ENCODE measurements at regions not wholly inside any gene's neighbourhood (a gene's known extent, or its start where the extent isn't known, plus 50 kb on each side); places are given as distances from the start of the nearest gene placed in this dataset.

GRCh38 chr16:85475691-85476300 lies 137.3 kb upstream of the GSE1 start:
- 74 to 75% methylated on average over 22 of the region's 22 CpGs for WGBS, 2 donors
- no peak for TF ChIP-seq POLR2A (IDR thresholded peaks at IDR 0.05)
- TF ChIP-seq, protein P1, sequence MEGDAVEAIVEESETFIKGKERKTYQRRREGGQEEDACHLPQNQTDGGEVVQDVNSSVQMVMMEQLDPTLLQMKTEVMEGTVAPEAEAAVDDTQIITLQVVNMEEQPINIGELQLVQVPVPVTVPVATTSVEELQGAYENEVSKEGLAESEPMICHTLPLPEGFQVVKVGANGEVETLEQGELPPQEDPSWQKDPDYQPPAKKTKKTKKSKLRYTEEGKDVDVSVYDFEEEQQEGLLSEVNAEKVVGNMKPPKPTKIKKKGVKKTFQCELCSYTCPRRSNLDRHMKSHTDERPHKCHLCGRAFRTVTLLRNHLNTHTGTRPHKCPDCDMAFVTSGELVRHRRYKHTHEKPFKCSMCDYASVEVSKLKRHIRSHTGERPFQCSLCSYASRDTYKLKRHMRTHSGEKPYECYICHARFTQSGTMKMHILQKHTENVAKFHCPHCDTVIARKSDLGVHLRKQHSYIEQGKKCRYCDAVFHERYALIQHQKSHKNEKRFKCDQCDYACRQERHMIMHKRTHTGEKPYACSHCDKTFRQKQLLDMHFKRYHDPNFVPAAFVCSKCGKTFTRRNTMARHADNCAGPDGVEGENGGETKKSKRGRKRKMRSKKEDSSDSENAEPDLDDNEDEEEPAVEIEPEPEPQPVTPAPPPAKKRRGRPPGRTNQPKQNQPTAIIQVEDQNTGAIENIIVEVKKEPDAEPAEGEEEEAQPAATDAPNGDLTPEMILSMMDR (IDR thresholded peaks at IDR 0.05): no peak
- Histone ChIP-seq H3K27me3 (no peaks in the 10 kb centered on the region), H3K36me3 (no peaks in the 10 kb centered on the region), H3K27ac (peak overlapping the region; percentile 75 to 79 (median 75)), H3K9me3 (no peaks in the 10 kb centered on the region), H3K4me3 (replicated peaks in 1 of 3) (no peak overlapping the region), H3K4me1 (peaks cover 32 to 45% of the 10 kb centered on the region in 2 donors)
- peak; percentile 71 to 73 for DNase-seq
- intact Hi-C loops (cut with DNase I): no loop called here

- Histone ChIP-seq H3K4me3 (replicated peaks in 1 of 3) (no peak overlapping the region), H3K27me3 (no peaks in the 10 kb centered on the region), H3K36me3 (no peaks in the 10 kb centered on the region), H3K27ac (peak overlapping the region in 2 of 3 donors; percentile 18 to 79), H3K4me1 (peaks cover 26 to 39% of the 10 kb centered on the region in 2 donors), H3K9me3 (no peaks in the 10 kb centered on the region)
- no peak for TF ChIP-seq POLR2A (IDR thresholded peaks at IDR 0.05)
- TF ChIP-seq, protein P1 (IDR thresholded peaks at IDR 0.05): no peak
- intact Hi-C loops (cut with DNase I): no loop called here
- 94 to 98% methylated on average over 11 of the region's 11 CpGs for WGBS, 2 donors
- no peak for DNase-seq
Measured at GRCh38 chr16:85476389-85476788, 136.7 kb upstream of the GSE1 start.

- 91 to 95% methylated on average over 23 to 24 of the region's 24 CpGs for WGBS, 2 donors
- H3K27ac ChIP-seq: no peak overlapping the region
- no peaks in the 10 kb centered on the region for H3K36me3 ChIP-seq
- no peaks in the 10 kb centered on the region for H3K9me3 ChIP-seq
- intact Hi-C loops (cut with DNase I): no loop called here
- TF ChIP-seq, protein P1 (IDR thresholded peaks at IDR 0.05): no peak
- TF ChIP-seq POLR2A (IDR thresholded peaks at IDR 0.05): no peak
- no peaks in the 10 kb centered on the region for H3K27me3 ChIP-seq
- no peak for DNase-seq
- H3K4me3 ChIP-seq (replicated peaks in 1 of 3): no peak overlapping the region
- H3K4me1 ChIP-seq: peaks cover 12 to 24% of the 10 kb centered on the region in 2 donors
Measured at GRCh38 chr16:85477801-85478363, 135.2 kb upstream of the GSE1 start.

DNA sequence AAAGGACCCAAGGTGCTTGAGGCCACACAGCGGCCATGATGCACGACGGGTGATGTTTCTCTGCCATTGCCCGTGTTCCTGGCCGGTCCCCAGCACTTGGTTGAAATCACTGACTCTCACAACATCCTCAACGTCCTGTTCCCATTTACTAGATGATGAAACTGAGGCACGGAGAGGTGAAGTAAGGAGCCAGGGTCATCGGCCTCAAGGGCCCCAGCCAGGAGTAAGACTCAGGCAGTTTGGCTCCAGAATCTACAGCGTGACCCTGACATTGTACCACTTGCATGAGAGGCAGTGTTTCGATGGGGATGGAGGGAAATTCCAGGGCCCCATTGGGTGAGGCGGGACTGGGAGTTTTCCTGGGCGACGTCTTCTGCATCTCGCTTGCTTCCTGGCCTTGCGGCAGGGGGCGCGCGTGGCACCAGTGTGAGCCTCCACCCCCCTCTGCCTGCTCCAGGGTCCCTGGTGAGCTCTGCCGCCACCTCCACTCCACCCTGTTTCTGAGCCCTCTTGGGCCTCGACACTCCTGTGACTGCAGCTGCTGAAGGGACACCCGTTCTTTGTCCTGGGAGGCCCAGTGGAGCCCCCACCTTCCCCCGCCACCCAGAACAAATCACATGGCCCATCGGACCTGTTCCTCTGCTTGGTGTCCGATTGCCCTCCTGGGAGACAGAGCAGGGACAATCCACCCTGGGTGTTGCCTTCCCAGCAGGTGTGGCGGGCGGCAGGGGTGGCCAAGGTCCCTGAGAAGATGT lies 133.0 kb upstream of the GSE1 start:
- intact Hi-C loops (cut with DNase I): no loop called here
- TF ChIP-seq POLR2A (IDR thresholded peaks at IDR 0.05): no peak
- TF ChIP-seq, protein P1 (IDR thresholded peaks at IDR 0.05): no peak
- WGBS, 2 donors: 80 to 89% methylated on average over 14 to 24 of the region's 26 CpGs
- DNase-seq: no peak
- no peaks in the 10 kb centered on the region for H3K27me3 ChIP-seq
- no peak overlapping the region for H3K27ac ChIP-seq
- H3K4me1 ChIP-seq: peaks cover 8 to 18% of the 10 kb centered on the region in 2 donors
- no peaks in the 10 kb centered on the region for H3K9me3 ChIP-seq
- H3K4me3 ChIP-seq (replicated peaks in 1 of 3): no peak overlapping the region
- no peaks in the 10 kb centered on the region for H3K36me3 ChIP-seq

- Histone ChIP-seq H3K27ac (no peak overlapping the region), H3K4me3 (replicated peaks in 1 of 3) (no peak overlapping the region), H3K9me3 (no peaks in the 10 kb centered on the region), H3K4me1 (peaks cover 2 to 14% of the 10 kb centered on the region in 2 donors), H3K36me3 (no peaks in the 10 kb centered on the region), H3K27me3 (no peaks in the 10 kb centered on the region)
- WGBS, 2 donors: 80 to 86% methylated on average over 18 of the region's 18 CpGs
- TF ChIP-seq, protein P1 (IDR thresholded peaks at IDR 0.05): no peak
- no peak for TF ChIP-seq POLR2A (IDR thresholded peaks at IDR 0.05)
- no peak for DNase-seq
- intact Hi-C loops (cut with DNase I): no loop called here
Measured at GRCh38 chr16:85480727-85481101, 132.4 kb upstream of the GSE1 start.

Measured in thyroid gland (tissue), 4 donors.